ENCODE measurements at regions not wholly inside any gene's neighbourhood (a gene's known extent, or its start where the extent isn't known, plus 50 kb on each side); places are given as distances from the start of the nearest gene placed in this dataset.

DNA sequence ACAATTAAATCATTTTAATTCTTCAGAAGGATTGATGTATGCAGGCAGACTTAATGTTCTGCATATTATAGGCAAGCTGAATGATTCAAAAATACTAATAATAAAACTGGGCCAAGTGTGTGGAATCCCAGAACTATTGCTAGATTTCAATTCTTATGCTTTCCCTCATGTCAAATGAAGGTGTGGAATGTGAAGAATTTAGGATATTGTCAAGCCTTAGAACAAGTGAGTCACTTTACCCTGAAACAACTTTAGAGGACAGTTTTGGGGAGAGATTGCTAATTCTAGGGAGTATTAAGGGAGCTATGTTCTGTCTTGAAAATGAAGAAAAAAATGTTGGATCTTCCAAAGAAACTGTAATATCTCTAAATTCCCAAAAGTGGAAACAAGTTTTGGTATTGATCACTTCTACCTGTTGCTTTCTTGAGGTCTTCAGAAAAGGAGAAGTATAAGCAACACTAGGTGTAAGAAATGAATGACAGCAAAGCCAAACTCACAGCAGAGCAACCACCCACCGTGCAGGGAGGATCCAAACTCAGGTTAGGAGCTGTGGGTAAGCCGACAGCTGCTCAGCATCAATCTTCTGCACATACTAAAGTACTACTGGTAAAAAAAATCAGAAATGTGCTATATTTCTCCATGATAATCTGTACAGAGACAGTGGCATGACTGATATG, 818.1 kb downstream of the SLC4A3 start:
- TF ChIP-seq, protein P1, sequence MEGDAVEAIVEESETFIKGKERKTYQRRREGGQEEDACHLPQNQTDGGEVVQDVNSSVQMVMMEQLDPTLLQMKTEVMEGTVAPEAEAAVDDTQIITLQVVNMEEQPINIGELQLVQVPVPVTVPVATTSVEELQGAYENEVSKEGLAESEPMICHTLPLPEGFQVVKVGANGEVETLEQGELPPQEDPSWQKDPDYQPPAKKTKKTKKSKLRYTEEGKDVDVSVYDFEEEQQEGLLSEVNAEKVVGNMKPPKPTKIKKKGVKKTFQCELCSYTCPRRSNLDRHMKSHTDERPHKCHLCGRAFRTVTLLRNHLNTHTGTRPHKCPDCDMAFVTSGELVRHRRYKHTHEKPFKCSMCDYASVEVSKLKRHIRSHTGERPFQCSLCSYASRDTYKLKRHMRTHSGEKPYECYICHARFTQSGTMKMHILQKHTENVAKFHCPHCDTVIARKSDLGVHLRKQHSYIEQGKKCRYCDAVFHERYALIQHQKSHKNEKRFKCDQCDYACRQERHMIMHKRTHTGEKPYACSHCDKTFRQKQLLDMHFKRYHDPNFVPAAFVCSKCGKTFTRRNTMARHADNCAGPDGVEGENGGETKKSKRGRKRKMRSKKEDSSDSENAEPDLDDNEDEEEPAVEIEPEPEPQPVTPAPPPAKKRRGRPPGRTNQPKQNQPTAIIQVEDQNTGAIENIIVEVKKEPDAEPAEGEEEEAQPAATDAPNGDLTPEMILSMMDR (conservative IDR thresholded peaks at IDR 0.05; ENCODE audit: low read length) = no peak
- TF ChIP-seq EZH2phosphoT487 (IDR thresholded peaks at IDR 0.05; ENCODE audit: borderline replicate concordance) = no peak

All from Loucy (cell line).